ENCODE measurements at regions not wholly inside any gene's neighbourhood (a gene's known extent, or its start where the extent isn't known, plus 50 kb on each side); places are given as distances from the start of the nearest gene placed in this dataset.

GRCh38 chr6:27101824-27102223, 145.7 kb upstream of the PRSS16 start:
- TF ChIP-seq CTCF (IDR thresholded peaks at IDR 0.05) (no peak), POLR2A (IDR thresholded peaks at IDR 0.05) (no peak)

All from tibial nerve (tissue), 3 donors.